OCI-LY3 (cell line): ENCODE measurements at regions not wholly inside any gene's neighbourhood (a gene's known extent, or its start where the extent isn't known, plus 50 kb on each side); places are given as distances from the start of the nearest gene placed in this dataset.

Source experiments
- CTCF ChIP-seq: fragments of 200-600, 300-600 bp; sonication (generic); IDR thresholded peaks from 2 replicates; pipeline ENCODE4 v1.5.1; 2014; ENCODE audit warnings: antibody characterized with exemption, low read length, low read depth
- EZH2phosphoT487 ChIP-seq: fragments of 200-600 bp; shearing (Covaris generic); IDR thresholded peaks from 2 replicates; pipeline ENCODE4 v1.6.1; 2018; ENCODE audit warnings: antibody characterized with exemption, mixed run types, low read depth

GRCh38 chr4:24453951-24454350 is 130.4 kb downstream of the DHX15 start:
- no peak for TF ChIP-seq CTCF
- no peak for TF ChIP-seq EZH2phosphoT487
